ENCODE measurements at regions not wholly inside any gene's neighbourhood (a gene's known extent, or its start where the extent isn't known, plus 50 kb on each side); places are given as distances from the start of the nearest gene placed in this dataset.
"Not testable (repeated sequence)": the region's sequence is repeated elsewhere in the genome, so short reads cannot be mapped to it uniquely, and the experiment has no call there.

DNA sequence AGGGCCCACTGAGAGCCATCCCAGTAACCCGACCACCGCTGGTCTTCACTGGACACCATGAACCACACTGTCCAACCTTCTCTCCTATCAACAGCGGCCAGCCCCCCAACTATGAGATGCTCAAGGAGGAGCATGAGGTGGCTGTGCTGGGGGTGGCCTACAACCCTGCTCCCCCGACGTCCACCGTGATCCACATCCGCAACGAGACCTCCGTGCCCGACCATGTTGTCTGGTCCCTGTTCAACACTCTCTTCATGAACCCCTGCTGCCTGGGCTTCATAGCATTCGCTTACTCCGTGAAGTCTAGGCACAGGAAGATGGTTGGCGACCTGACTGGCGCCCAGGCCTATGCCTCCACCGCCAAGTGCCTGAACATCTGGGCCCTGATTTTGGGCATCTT, 423.8 kb upstream of the EPHA5 start:
- DNase-seq, result no peak

DNA sequence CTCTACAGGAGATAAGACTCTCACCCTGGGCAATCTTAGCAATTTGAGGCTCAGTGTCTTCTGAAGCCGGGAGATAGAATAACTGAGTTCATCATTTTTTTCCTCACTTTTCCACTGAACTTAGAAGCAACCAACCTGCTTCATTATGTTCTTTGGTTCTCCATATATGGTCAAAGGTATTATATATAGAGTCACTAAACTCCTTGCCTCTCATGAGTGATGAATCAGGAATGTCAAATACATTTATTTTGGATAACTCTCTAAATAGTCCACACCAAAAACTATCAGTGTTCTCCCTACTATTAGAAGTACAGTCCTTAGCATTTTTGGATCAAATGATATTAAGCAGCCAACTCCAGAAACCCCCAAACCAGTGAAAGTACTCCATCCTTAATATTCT, 421.5 kb upstream of the EPHA5 start:
- DNase-seq, result no peak

DNA sequence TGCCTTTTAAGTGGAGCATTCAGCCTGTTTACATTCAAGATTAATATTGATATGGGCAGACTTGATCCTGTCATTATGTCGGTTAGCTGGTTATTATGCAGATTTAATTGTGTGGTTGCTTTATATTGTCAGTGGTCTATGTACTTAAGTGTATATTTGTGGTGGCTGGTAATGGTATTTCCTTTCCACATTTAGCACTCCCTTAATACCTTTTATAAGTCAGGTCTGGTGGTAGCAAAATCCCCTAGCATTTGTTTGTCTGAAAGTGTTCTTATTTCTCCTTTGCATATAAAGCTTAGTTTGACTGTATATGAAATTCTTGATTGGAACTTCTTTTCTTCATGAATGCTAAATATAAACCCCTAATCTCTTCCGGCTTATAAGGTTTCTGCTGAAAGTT, 403.7 kb upstream of the EPHA5 start:
- DNase-seq, result no peak

DNA sequence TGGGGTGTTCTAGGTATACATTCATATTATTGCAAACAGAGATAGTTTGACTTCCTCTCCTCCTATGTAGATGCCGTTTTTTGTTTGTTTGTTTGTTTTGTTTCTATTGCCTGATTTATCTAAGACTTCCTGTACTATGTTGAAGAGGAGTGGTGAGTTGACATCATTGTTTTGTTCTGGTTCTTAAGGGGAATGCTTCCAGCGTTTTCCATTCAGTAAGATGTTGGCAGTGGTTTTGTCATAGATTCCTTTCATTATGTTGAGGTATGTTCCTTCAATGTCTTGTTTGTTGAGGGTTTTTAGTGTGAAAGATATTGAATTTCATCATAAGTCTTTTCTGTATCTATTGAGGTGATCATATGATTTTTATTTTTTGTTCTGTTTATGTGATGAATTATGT, 401.6 kb upstream of the EPHA5 start:
- no peak for DNase-seq

DNA sequence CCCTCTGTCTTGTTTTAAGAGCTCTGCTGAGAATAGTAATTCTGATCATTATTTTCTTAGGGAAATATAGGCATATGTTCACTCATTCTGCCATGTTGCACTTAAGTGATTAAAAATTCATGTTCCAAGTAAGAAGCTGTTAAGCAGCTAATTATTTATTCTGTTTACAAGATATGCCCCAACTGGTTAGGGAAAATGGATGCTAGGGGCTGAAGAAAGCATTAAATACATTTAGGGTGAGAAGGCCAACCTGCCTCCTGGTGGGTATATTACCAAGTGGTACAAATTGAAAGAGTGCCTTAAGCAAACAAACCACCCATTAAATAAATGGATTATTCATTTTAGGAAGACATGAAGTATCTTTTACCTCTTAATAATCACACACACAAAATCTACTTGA, 392.6 kb upstream of the EPHA5 start:
- no peak for DNase-seq

DNA sequence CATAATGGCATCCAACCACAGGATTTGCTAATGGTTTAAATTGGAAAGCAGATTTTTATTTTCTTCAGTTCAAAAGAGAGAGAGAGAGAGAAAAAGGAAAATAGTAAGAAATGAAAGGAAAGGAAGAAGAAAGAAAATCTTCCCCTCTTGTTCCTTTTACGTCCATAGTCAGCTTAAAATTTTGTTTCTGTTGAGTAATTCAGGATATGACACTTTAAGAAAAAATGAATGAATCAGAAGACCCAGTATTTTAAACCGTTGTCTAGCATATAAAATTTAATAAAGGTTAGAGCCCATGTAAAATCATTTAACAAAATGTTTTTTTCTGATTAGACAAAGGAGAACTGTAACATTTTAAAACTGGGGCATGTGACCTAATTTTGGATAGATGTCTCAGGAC, 391.8 kb upstream of the EPHA5 start:
- no peak for DNase-seq

DNA sequence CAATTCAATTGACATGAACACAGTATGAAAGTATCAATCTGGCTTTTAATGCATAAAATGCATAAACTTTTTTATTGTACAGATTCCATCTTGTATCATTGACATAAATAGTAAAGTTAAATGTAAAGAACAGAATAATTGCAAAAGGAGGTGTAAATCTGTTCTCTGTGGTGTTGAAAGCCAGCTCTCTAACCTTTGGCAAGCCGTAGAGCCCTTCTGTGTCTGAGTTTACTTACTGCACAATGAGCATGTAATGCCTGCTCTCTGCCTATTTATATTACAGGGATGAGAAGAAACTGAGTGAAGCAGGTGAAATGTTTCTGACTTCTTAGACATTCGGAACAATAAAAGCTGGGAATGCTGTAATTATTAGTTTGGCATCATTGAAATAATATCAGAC, 389.3 kb upstream of the EPHA5 start:
- DNase-seq, result no peak

DNA sequence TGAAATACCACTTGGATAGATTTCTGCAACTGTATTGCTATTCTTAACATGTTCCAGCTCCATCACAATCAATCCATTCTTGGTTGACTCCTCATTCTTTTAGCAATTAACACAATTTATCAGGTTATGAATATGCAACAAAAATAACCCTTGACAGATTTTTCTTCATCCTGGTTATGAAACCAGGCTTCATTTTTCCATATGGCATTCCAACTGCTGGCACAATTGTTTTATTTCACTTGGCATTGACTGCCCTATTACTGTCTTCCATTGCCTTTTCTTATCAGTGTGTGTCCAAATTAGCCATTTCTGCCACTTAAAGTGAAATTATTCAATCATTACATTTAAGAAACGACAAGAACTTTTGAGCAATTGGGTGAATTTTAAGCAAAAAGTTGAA, 388.8 kb upstream of the EPHA5 start:
- no peak for DNase-seq

DNA sequence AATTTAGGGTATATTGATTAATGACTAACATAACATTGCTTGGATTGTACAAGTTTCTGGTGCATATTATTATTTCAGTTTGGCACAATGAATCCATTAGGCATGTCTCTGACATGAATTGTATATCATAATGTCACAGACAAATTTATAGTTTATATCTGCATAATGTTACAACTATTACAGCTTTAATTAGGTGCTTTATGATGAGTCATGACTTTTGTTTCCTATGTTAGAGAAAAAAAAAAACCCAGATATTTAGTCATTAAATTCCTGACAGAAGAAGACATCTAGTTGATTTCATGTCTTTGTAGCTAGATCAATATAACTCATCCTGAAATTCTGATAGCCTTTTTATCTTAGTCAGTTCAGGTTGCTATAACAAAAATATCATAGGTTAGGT, 385.7 kb upstream of the EPHA5 start:
- no peak for DNase-seq

DNA sequence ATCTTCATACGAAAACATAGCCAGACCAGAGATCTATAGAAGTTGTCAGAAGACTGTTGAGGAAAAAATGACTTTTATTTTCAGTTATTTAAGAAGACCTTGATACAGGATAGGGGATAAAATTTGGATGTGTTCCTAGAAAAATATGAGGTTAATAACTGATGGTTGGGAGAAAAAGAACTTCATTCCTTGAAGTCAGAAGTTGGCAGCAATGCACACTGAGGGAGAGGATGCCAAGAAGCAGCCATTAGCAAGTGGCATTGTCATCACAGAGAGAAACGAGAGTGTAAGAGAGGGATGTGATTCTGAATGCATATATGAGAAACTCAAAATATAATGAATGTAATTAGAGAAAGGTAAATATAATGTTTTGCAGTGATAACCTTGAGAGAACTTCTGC, 382.1 kb upstream of the EPHA5 start:
- no peak for DNase-seq

DNA sequence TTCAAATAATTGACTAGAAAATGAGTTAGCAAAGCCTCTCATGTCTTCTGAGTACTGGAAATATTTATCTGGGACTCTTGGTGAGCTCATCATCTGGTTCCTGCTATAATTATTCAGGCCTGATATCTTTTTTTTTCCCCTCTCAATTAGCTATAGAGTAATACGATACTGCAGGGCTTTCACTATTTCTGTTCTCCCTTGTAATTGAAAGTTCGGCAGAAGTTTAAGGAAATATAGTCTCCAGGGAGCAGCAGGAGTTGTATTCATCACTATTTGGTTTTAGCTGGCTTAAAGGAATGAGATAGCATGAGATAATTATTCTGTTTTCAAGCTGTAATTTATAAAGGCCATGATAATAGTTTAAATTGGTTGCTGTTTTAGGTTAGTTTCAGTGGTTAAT, 378.6 kb upstream of the EPHA5 start:
- DNase-seq, result no peak

DNA sequence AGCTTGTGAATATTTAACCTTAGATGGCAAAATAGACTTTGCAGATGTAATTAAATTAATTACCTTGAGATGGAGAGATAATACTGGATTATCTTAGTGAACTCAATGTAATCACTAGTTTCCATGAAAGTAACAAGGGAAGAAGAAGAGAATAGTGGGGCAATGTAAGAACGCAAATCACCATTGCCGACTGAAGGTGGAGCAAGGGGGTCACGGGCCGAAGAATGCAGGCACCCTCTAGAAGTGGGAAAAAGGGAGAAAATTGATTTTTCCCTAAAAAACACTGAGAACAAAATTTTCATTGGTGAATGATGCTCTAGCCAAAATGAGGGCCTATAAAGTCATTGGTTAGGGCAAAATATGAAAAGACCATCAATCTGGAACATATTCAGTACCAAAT, 375.6 kb upstream of the EPHA5 start:
- DNase-seq, result no peak

DNA sequence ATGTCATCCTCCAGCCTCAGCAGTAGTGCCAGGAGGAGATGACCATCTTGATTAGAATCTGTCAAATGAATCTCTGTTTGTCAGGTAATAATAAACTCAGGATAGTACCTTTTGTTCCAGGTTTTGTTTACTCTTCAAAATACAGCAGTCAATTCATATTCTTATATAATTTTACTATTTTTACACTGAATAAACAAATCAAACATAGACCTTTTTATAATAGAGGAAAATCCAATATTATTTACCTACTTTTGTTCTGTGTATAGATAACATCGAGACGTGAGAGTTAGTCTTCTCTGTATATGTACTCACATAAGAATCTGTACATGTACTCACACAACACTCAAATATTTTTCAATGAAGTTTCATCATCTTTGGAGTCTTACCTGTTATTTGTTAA, 365.4 kb upstream of the EPHA5 start:
- no peak for DNase-seq

DNA sequence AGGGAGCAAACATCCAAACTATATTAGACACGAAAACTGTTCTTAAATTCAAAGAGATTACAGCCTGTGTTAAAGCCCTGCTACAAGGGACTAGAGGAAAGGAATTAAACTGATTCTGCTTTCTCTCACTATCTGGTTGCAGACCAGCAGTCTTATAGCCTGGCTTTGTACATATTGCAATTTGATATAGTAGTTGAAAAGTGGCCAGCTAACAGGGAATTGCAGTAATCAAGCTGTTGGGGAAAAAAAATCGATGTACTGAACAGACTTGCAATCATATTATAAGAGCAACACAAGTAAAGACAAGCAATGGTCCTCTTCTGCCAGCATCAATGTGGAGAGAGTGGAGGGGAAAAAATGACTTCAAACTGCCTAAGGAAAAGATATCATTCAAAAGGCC, 364.4 kb upstream of the EPHA5 start:
- DNase-seq, result no peak

DNA sequence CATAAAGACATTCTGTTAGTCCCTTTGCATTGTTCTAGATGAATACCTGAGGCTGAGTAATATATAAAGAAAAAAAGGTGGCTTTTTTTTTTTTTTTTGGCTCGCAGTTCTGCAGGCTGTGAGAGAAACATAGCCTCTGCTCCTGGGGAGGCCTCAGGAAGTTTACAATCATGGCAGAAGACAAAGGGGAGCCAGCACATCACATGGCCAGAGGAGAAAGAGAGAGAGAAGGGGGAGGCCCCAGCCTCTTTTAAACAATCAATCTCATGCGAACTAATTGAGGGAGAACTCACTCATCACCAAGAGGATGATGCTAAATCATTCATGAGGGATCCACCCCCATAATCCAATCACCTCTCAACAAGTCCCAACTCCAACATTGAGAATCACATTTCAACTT, 364.0 kb upstream of the EPHA5 start:
- no peak for DNase-seq

DNA sequence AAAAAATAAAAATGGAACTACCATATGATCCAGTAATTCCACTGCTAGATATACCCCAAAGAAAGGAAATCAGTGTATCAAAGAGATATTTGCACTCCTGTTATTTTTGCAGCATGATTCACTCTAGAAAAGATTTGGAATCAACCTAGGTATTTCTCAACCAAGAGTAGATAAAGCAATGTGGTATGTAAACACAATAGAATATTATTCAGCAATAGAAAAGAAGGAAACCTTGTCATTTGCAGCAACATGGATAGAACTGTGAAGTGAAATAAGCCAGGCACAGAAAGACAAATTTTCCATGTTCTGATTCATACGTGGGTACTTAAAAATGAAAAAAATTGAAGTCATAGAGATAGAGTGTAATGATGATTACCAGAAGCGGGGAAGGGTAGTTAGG, 362.3 kb upstream of the EPHA5 start:
- DNase-seq, result no peak

DNA sequence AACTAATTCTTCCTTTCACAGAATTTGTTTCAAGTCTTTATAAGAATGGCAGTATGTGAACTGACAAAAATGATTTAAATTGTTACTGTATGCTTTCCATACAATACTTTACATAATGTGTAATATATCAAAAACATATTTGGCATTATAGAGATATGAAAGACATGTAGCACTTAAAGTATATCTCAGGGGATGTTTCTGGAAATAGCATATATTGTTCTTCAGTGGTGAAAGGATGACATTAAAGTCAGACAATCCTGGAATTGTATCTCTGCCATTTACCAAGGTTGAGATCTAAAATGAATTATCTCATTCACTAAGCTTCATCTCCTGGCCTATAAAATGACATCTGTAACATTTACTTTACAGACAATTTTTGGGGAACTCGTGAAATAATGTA, 358.4 kb upstream of the EPHA5 start:
- no peak for DNase-seq

DNA sequence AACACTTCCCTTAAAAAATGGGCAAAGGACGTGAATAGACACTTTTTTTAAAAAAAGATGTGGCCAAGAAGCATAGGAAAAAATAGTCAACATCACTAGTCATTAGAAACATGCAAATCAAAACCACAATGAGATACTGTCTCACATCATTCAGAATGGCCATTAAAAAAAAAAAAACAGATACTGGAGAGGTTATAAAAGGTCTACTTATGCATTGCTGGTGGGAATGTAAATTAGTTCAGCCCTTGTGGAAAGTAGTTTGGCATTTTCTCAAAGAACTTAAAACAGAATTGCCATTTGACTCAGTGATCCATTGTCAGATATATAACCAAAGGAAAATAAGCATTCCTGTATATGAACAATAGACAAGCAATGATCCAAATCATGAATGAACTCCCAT, 352.8 kb upstream of the EPHA5 start:
- DNase-seq, result no peak

DNA sequence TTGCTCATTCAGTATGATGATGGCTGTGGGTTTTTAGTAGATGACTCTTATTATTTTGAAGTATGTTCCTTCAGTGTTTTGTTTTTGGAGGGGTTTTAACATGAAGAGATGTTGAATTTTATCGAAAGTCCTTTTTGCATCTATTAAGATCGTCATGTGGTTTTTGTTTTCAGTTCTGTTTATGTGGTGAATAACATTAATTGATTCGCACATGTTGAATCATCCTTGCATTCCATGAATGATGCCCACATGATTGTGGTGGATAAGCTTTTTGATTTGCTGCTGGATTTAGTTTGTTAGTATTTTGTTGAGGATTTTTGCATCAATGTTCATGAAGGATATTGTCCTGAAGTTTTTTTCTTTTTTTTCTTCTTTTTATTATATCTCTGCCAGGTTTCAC, 347.4 kb upstream of the EPHA5 start:
- DNase-seq, result no peak

DNA sequence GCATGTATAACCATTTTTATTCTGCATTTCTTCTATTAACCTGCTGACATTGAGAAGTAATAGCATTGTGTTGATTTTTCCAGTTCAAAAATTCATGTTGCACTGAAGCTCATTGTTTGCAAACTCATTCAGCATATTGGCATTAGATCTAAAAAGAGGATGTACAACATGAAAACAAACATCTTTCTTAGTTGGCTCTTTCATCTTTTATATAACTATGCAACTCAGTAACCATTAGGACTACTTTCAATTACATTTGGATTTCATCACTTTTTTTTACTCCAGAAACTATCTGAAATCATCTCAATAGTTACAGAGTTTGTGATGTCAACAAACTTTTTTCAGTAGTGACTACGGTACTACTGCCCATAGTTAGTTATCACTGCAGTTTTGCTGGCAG, 346.0 kb upstream of the EPHA5 start:
- DNase-seq, result no peak

DNA sequence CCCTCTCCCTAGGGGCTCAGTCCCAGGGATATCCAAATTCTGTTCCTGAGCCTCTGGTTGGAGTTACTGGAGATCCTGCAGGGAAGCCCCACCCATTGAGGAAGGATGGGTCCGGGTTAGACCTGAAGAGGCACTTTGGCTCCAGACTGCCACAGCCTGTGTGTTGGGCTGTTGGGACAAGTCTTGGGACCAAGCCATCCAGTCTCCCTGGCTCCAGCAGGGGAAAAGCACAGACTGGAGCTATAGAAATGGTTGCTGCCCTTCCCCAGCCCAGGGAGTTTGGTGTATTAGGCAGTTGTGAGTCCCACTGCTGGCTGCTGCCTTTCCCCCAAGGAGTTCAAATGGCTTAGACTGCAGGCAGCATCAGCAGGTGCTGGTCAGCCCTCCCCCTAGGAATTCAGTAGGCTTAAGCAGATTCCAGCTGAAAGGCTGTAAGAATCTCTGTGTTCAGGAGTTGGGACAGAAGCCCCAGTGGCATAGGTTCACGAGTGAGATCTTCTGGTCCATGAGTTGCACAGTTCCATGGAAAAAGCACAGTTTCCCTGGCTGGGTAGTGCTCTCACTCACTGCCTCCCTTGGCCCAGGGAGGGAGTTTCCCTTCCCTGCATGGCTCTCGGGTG, 344.0 kb upstream of the EPHA5 start:
- DNase-seq, result no peak

DNA sequence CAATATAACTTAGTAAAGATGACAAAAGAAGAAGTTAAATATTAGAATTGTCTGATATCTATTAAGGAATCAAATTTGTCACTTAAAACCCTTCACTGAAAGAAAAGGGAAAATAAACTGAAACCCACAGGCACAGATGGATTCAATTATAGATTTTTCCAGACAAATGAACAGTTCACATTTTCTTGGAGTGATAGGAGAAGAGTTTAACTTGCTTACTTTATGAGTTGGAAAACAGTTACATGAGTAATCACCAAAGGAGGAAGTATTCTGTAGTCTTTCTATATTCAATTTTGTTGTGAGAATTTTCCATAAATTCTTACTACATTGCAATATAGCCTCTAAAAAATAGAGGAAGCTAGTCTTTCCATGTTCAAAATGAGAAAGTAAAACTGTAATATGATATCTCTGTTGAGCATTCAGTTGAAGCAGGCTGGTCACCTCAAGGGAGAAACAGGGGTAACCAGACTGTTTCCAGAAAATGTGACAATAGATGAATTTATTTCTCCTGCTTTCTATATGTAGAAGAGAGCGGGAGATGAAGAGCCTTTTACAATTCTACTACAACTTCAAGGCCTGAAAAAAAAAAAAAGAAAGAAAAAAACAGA, 330.3 kb upstream of the EPHA5 start:
- no peak for DNase-seq

DNA sequence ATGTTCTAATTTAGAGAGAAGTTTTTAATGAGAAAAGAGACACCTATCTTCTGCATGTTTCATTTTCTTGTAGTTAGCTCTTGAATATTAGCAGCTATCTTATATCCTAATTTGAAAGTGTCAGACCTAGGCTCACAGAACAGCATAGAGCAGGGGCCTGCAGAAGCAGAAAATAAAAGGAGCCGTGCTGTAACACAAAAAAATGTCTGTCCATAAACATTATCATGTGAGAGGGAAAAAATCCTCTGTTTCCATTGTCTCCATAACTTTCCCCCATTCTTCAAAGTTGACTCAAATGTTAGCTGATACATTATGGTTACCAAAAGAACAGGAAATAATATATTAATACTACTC, 329.2 kb upstream of the EPHA5 start:
- no peak for DNase-seq

DNA sequence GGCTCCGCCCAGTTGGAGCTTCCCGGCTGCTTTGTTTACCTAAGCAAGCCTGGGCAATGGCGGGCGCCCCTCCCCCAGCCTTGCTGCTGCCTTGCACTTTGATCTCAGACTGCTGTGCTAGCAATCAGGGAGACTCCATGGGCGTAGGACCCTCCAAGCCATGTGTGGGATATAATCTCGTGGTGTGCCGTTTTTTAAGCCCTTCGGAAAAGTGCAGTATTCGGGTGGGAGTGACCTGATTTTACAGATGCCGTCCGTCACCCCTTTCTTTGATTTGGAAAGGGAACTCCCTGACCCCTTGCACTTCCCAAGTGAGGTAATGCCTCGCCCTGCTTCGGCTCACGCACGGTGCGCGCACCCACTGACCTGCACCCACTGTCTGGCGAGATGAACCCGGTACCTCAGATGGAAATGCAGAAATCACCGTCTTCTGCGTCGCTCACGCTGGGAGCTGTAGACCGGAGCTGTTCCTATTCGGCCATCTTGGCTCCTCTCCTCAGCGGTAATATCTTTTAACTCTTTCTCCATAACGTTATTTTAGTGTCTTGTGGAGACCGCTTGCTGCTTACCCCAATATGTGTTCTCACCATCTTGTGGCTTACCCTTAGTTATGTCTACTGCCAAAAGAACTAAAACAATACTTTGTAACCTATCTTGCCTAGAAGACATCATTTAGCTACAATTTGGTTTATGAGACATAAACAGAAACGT, 328.7 kb upstream of the EPHA5 start:
- DNase-seq, result not testable (repeated sequence)

DNA sequence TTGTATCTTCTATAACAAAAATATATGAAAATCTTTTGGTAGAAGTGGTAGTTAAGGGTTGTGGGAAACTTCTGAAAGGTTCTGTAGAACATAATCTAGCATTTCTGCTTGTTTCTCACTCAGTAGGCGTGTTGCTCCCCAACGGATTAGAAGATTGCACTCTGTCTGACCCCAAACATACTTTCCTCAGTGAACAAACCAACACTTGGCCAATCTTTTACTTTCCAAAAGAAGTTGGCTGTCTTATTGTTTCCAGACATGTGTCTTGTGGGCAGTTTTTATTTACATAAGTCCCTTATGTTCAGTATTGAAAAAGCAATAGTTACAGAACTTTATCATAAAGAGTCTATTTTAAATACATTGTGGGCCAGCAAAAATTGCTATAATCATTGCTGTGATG, 312.8 kb upstream of the EPHA5 start:
- no peak for DNase-seq

Measured in activated CD4-positive, CD25-positive, alpha-beta regulatory T cell treated with anti-CD3 and anti-CD28 coated beads, Interleukin-2, amount 50 U/mL, for 72 hours (primary cell).